Skeletal muscle satellite cell (primary cell): ENCODE measurements at regions not wholly inside any gene's neighbourhood (a gene's known extent, or its start where the extent isn't known, plus 50 kb on each side); places are given as distances from the start of the nearest gene placed in this dataset.
"Not testable (repeated sequence)": the region's sequence is repeated elsewhere in the genome, so short reads cannot be mapped to it uniquely, and the experiment has no call there.

Source experiments
- H3K27me3 ChIP-seq: 2 replicates; pipeline ENCODE4 v1.7.0; 2013; ENCODE audit warnings: low read length; ENCODE audit not compliant: control insufficient read depth, insufficient read depth
- H3K36me3 ChIP-seq: 2 replicates; pipeline ENCODE4 v1.7.0; 2013; ENCODE audit warnings: mild to moderate bottlenecking, control low read depth, low read length; ENCODE audit not compliant: insufficient read depth
- H3K4me1 ChIP-seq: 2 replicates; pipeline ENCODE4 v1.7.0; 2013; ENCODE audit warnings: low read length; ENCODE audit not compliant: control insufficient read depth, insufficient read depth
- H3K4me2 ChIP-seq: 2 replicates; pipeline ENCODE4 v1.7.0; 2013; ENCODE audit warnings: mild to moderate bottlenecking, low read length
- H3K4me3 ChIP-seq: 2 replicates; pipeline ENCODE4 v1.7.0; 2013; ENCODE audit warnings: low read length
- H3K9ac ChIP-seq: 2 replicates; pipeline ENCODE4 v1.7.0; 2013; ENCODE audit warnings: mild to moderate bottlenecking, low read depth, low read length, moderate library complexity
- H3K9me3 ChIP-seq: replicated peaks from 2 replicates; pipeline ENCODE4 v1.7.0; 2013; ENCODE audit warnings: mild to moderate bottlenecking, control low read depth, low read length

DNA sequence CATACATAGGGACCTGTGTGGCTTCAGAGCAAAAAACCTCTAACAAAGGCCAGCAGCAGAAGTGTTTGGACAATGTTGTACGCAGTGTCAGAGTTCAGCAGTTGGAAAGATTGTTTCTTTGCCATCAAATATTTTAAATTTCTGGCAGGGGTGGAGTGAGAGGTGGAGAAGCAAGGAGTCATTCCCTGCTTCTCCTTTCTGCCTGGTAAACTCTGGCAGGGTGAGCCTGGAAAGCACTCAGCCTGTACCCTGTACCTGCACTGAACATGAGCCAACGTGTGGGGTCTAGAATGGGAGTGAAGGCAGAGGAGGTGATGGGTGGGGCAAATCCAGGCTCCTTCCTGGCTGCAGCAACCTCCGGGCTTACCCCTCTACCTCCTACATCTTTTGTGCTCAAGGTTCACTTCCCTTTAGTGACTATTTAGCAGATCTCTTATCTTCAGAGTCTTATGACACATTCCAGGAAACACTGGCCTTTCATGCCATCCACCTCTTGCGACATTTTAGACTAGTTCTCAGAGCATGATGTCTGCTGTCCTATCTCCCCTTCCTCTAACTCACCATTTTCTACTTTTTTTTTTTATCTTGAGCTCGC, 445.0 kb upstream of the PIK3R1 start:
- peaks cover 24% of the 10 kb centered on the region for H3K4me1 ChIP-seq
- H3K9me3 ChIP-seq = no peaks in the 10 kb centered on the region
- H3K4me3 ChIP-seq = no peak overlapping the region
- no peak overlapping the region for H3K9ac ChIP-seq
- no peaks in the 10 kb centered on the region for H3K36me3 ChIP-seq
- no peak overlapping the region for H3K4me2 ChIP-seq
- H3K27me3 ChIP-seq = no peaks in the 10 kb centered on the region

DNA sequence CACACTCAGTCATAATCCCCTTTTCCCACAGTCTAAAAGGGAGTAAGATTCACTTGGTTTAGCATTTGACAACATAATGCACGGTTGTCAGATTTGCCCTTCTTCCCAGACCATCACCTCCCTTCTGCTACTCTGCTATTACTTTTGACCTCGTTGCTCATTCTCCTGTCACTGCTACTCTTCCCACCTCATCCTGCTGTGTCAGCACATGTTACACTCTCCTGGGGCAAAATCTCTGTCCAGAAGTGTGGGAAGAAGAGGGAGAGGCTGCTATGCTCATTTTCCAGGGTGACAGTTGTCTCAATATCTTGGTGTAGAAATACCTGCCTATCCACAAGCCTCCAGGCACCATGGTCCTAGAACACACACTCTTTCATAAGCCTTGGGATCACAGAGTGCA, 449.9 kb upstream of the PIK3R1 start:
- Histone ChIP-seq H3K4me2 (no peak overlapping the region), H3K4me3 (no peak overlapping the region), H3K9ac (no peak overlapping the region), H3K4me1 (peaks cover 2% of the 10 kb centered on the region), H3K27me3 (no peaks in the 10 kb centered on the region), H3K36me3 (no peaks in the 10 kb centered on the region), H3K9me3 (no peaks in the 10 kb centered on the region)

DNA sequence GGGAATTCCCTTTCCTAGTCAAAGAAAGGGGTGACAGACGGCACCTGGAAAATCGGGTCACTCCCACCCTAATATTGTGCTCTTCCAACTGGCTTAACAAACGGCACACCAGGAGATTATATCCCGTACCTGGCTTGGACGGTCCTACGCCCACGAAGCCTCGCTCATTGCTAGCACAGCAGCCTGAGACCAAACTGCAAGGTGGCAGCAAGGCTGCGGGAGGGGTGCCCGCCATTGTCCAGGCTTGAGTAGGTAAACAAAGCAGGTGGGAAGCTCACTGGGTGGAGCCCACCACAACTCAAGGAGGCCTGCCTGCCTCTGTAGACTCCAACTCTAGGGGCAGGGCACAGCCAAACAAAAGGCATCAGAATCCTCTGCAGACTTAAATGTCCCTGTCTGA, 457.8 kb upstream of the PIK3R1 start:
- not testable (repeated sequence) for H3K4me3 ChIP-seq, H3K4me1 ChIP-seq, H3K36me3 ChIP-seq, H3K9ac ChIP-seq, H3K4me2 ChIP-seq, H3K9me3 ChIP-seq, H3K27me3 ChIP-seq

DNA sequence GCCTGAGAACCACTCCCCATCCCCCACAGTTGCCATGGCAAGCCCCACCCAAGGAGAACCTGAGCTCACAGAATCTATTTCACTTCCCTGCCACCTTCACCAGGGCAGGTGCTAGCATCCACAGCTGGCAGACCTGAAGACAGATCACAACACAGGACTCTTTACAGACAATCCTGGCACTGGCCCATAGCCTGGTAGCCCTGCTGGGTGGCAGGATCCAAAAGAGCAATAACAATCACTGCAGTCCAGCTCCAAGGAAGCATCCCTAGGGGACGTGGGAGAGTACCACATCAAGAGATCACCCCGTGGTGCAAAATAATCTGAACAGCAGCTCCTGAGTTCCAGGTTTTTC, 463.2 kb upstream of the PIK3R1 start:
- H3K4me1 ChIP-seq = no peaks in the 10 kb centered on the region
- H3K36me3 ChIP-seq = no peaks in the 10 kb centered on the region
- no peak overlapping the region for H3K4me2 ChIP-seq
- H3K27me3 ChIP-seq = no peaks in the 10 kb centered on the region
- no peak overlapping the region for H3K9ac ChIP-seq
- H3K4me3 ChIP-seq = no peak overlapping the region
- no peaks in the 10 kb centered on the region for H3K9me3 ChIP-seq

DNA sequence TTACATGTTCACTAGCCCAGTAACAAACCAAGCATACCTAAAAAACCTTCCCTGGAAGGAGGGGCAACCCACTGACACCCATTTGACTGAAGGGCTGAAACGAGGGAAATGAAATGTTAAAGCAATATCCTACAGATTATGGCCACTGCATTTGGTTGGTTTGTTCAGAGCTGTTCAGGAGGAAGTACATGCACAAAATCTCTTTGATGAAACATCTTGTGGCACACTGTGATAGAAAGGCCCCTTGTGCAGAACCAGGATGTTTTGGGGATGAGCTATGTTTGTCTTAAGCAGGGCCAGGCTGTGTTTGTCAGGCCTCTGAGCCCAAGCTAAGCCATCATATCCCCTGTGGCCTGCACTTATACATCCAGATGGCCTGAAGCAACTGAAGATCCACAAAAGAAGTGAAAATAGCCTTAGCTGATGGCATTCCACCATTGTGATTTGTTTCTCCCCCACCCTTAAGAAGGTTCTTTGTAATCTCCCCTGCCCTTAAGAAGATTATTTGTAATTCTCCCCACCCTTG, 467.3 kb upstream of the PIK3R1 start:
- Histone ChIP-seq H3K4me2 (no peak overlapping the region), H3K36me3 (no peaks in the 10 kb centered on the region), H3K27me3 (no peaks in the 10 kb centered on the region), H3K4me3 (no peak overlapping the region), H3K9me3 (no peaks in the 10 kb centered on the region), H3K9ac (no peak overlapping the region), H3K4me1 (no peaks in the 10 kb centered on the region)

DNA sequence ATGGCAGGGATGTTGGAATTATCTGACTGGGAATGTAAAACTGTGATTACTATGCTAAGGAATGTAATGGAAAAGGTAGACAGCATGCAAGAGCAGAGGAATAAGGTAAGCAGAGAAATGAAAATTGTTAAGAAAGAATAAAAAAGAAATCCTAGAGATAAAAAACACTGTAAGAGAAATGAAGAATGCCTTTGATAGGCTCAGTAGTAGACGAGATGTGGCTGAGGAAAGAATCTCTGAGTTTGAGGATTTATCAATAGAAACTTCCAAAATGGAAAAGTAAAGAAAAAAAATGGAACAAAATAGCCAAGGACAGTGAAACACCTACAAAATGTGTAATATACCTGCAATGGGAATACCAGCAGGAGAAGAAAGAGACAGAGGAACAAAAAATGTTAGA, 468.5 kb upstream of the PIK3R1 start:
- Histone ChIP-seq H3K4me1 (no peaks in the 10 kb centered on the region), H3K4me3 (no peak overlapping the region), H3K36me3 (no peaks in the 10 kb centered on the region), H3K9ac (no peak overlapping the region), H3K9me3 (no peaks in the 10 kb centered on the region), H3K27me3 (no peaks in the 10 kb centered on the region), H3K4me2 (no peak overlapping the region)

DNA sequence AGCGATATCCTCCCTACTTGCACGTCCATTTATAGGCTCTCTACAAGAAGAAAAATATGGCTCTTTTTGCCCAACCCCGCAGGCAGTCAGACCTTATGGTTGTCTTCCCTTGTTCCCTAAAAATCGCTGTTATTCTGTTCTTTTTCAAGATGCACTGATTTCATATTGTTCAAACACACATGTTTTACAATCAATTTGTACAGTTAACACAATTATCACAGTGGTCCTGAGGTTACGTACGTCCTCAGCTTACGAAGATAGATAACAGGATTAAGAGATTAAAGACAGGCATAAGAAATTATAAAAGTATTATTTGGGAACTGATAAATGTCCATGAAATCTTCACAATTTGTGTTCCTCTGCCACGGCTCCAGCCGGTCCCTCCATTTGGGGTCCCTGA, 468.9 kb upstream of the PIK3R1 start:
- H3K36me3 ChIP-seq = not testable (repeated sequence)

DNA sequence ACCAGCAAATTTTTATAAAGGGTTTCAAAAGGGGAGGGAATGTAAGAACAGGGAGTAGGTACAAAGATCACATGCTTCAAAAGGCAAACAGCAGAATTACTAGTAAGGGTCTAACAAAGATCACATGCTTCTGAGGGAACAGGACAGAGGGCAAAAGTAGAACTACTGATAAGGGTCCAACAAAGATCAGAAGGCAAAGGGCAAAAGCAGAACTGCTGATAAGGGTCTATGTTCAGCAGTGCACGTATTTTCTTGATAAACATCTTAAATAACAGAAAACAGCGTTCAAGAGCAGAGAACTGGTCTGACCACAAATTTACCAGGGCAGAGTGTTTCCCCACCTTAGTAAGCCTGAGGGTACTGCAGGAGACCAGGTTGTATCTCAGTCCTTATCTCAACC, 469.5 kb upstream of the PIK3R1 start:
- Histone ChIP-seq H3K36me3 (no peaks in the 10 kb centered on the region), H3K27me3 (no peaks in the 10 kb centered on the region), H3K4me3 (no peak overlapping the region), H3K9me3 (no peaks in the 10 kb centered on the region), H3K4me2 (no peak overlapping the region), H3K9ac (no peak overlapping the region), H3K4me1 (no peaks in the 10 kb centered on the region)

More for the DNA sequence above, 468.9 kb upstream of the PIK3R1 start:
- not testable (repeated sequence) for H3K4me2 ChIP-seq, H3K27me3 ChIP-seq, H3K4me1 ChIP-seq, H3K4me3 ChIP-seq, H3K9me3 ChIP-seq, H3K9ac ChIP-seq

DNA sequence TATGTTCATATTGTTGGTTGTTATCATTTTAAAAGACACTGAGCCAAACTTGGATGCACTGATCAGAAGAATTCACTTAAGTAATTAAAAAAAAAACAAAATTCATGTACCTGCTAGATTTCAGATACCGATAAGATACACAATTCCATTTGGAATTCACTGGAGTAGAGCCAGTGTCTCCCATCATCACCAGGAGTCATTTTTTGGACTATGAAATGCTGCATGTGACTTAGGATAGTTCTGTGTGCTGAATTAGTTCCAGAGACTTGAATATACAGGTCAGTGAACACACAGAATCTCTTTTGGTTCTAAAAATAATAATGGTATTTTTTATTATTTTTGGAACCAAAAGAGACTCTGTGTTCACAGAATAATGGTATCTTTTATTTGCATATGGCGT, 482.6 kb upstream of the PIK3R1 start:
- Histone ChIP-seq H3K4me3 (no peak overlapping the region), H3K27me3 (no peaks in the 10 kb centered on the region), H3K9me3 (no peaks in the 10 kb centered on the region), H3K36me3 (no peaks in the 10 kb centered on the region), H3K9ac (no peak overlapping the region), H3K4me1 (peaks cover 8% of the 10 kb centered on the region), H3K4me2 (no peak overlapping the region)

DNA sequence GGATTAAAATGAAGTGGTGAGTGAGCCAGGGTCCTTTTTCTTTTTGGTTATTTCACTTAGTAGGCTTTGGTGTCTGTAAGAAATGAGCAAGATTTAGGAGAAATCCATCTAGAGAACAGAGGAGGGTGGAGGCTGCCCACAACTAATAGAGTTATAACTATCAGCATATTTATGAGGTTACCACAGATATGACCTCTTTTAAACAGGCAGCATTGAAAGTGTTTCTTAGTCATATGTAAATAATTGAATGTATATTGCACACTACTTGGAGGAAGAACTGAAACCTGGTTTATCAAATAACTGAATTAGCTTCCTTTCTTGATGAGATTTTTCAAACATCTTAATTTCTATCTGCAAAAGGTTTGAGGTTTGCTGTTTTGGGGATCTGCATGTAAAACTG, 483.1 kb upstream of the PIK3R1 start:
- H3K4me2 ChIP-seq = no peak overlapping the region
- no peaks in the 10 kb centered on the region for H3K36me3 ChIP-seq
- H3K27me3 ChIP-seq = no peaks in the 10 kb centered on the region
- no peak overlapping the region for H3K9ac ChIP-seq
- peaks cover 8% of the 10 kb centered on the region for H3K4me1 ChIP-seq
- no peak overlapping the region for H3K4me3 ChIP-seq
- H3K9me3 ChIP-seq = no peaks in the 10 kb centered on the region

DNA sequence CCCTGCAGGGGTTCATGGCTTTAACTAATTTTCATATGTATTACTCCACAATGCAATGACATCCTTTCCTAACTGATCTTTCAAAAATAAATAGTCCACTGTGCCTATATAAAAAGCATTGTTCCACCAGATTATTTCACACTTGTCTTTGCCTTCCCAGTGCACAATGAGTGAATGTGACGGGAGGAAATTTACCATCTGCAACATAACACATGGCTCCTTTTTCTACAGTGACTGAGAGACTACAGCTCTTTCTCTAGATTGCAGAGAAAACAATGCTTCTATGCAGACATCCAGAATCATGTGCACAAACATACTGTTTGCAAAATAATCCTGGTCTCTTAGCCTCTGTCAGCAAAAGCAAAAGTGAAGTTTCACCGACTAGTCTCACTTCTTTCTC, 483.7 kb upstream of the PIK3R1 start:
- H3K9me3 ChIP-seq = no peaks in the 10 kb centered on the region
- H3K27me3 ChIP-seq = no peaks in the 10 kb centered on the region
- no peak overlapping the region for H3K9ac ChIP-seq
- H3K4me1 ChIP-seq = peaks cover 8% of the 10 kb centered on the region
- no peaks in the 10 kb centered on the region for H3K36me3 ChIP-seq
- H3K4me3 ChIP-seq = no peak overlapping the region
- no peak overlapping the region for H3K4me2 ChIP-seq

DNA sequence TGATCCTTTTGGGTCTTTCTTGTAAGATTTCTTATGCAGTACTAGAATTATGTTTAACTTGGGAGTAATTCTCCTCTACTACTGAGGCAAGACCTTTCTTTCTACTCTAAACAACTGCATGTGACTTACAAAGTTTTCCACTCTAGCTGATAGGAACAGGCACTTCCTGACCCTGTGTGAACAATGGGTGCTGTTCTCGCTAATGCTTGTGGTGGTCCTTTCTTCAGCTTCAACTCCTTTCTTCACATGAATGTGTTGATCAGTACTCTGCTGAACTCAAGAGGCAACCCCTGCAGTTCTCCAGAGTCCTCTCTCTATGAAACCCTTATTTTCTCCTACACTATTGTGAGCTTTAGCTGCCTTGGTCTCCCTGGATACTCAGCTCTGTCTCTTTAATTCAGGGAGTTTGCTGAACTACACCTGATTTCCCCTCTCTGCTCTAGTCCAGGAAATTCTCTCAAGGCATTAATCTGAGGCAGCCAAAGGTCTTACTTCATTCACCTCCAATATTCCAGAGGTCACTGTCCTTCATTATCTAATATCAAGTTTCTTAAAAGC, 484.6 kb upstream of the PIK3R1 start:
- Histone ChIP-seq H3K9me3 (no peaks in the 10 kb centered on the region), H3K27me3 (no peaks in the 10 kb centered on the region), H3K9ac (no peak overlapping the region), H3K36me3 (no peaks in the 10 kb centered on the region), H3K4me3 (no peak overlapping the region), H3K4me2 (no peak overlapping the region), H3K4me1 (peaks cover 8% of the 10 kb centered on the region)
